ENCODE measurements at regions not wholly inside any gene's neighbourhood (a gene's known extent, or its start where the extent isn't known, plus 50 kb on each side); places are given as distances from the start of the nearest gene placed in this dataset.

GRCh38 chr6:28775405-28776129, 148.2 kb downstream of the TRIM27 start:
- H3K4me3 ChIP-seq = no peak overlapping the region
- intact Hi-C loops (cut with DNase I) = no loop called here
- 3 to 7% (median 4%) methylated on average over 39 of the region's 39 CpGs for WGBS, 3 donors

GRCh38 chr6:28776269-28777146, 147.3 kb downstream of the TRIM27 start:
- TF ChIP-seq EP300 (IDR thresholded peaks at IDR 0.05) = no peak
- no peak for TF ChIP-seq CTCF (IDR thresholded peaks at IDR 0.05)
- no peak for TF ChIP-seq POLR2A (IDR thresholded peaks at IDR 0.05)
- no peak overlapping the region for H3K4me3 ChIP-seq
- H3K27me3 ChIP-seq = no peaks in the 10 kb centered on the region
- WGBS, 3 donors = 4 to 16% (median 4%) methylated on average over 17 of the region's 17 CpGs
- intact Hi-C loops (cut with DNase I) = no loop called here
- no peaks in the 10 kb centered on the region for H3K9me3 ChIP-seq
- H3K4me1 ChIP-seq (ENCODE audit: insufficient read depth) = no peaks in the 10 kb centered on the region
- H3K36me3 ChIP-seq = no peaks in the 10 kb centered on the region
- H3K27ac ChIP-seq = no peak overlapping the region
- DNase-seq = no peak

More at GRCh38 chr6:28775405-28776129, 148.2 kb downstream of the TRIM27 start:
- TF ChIP-seq POLR2A (IDR thresholded peaks at IDR 0.05) (no peak), CTCF (IDR thresholded peaks at IDR 0.05) (no peak), EP300 (IDR thresholded peaks at IDR 0.05) (no peak)
- H3K4me1 ChIP-seq (ENCODE audit: insufficient read depth) = no peaks in the 10 kb centered on the region
- no peaks in the 10 kb centered on the region for H3K36me3 ChIP-seq
- no peak overlapping the region for H3K27ac ChIP-seq
- H3K27me3 ChIP-seq = no peaks in the 10 kb centered on the region
- no peaks in the 10 kb centered on the region for H3K9me3 ChIP-seq
- DNase-seq = no peak

- intact Hi-C loops (cut with DNase I) = no loop called here
- WGBS, 3 donors = 6 to 23% (median 9%) methylated on average over 4 of the region's 4 CpGs
- TF ChIP-seq EP300 (IDR thresholded peaks at IDR 0.05) (no peak), POLR2A (IDR thresholded peaks at IDR 0.05) (no peak), CTCF (IDR thresholded peaks at IDR 0.05) (no peak)
- Histone ChIP-seq H3K27ac (no peak overlapping the region), H3K36me3 (no peaks in the 10 kb centered on the region), H3K4me3 (no peak overlapping the region), H3K9me3 (no peaks in the 10 kb centered on the region), H3K4me1 (ENCODE audit: insufficient read depth) (no peaks in the 10 kb centered on the region), H3K27me3 (no peaks in the 10 kb centered on the region)
- DNase-seq = no peak
These were observed 146.7 kb downstream of the TRIM27 start for GRCh38 chr6:28777147-28777461.

- intact Hi-C loops (cut with DNase I) = no loop called here
- H3K9me3 ChIP-seq = peaks cover 0 to 4% of the 10 kb centered on the region in 2 donors
- H3K27ac ChIP-seq = no peak overlapping the region
- no peaks in the 10 kb centered on the region for H3K4me1 ChIP-seq (ENCODE audit: insufficient read depth)
- TF ChIP-seq EP300 (IDR thresholded peaks at IDR 0.05) = no peak
- TF ChIP-seq CTCF (IDR thresholded peaks at IDR 0.05) = no peak
- no peak for TF ChIP-seq POLR2A (IDR thresholded peaks at IDR 0.05)
- DNase-seq = no peak
- no peak overlapping the region for H3K4me3 ChIP-seq
- no peaks in the 10 kb centered on the region for H3K36me3 ChIP-seq
- WGBS, 3 donors = 27 to 28% (median 28%) methylated on average over 5 of the region's 5 CpGs
- no peaks in the 10 kb centered on the region for H3K27me3 ChIP-seq
These were observed 141.6 kb downstream of the TRIM27 start for GRCh38 chr6:28782113-28782673.

Measured in ovary (tissue), 7 donors.